HG03521 (cell line): ENCODE measurements at regions not wholly inside any gene's neighbourhood (a gene's known extent, or its start where the extent isn't known, plus 50 kb on each side); places are given as distances from the start of the nearest gene placed in this dataset.
"Not testable (repeated sequence)": the region's sequence is repeated elsewhere in the genome, so short reads cannot be mapped to it uniquely, and the experiment has no call there.

ENCODE experiments used
- ATAC-seq: cut with Tn5 transposase; IDR thresholded peaks from one replicate; pipeline ENCODE4 v1.9.1; 2021; ENCODE audit warnings: mild to moderate bottlenecking, moderate library complexity; ENCODE audit not compliant: unreplicated experiment

- ATAC-seq, result peak; percentile 88
Measured at GRCh38 chr17:30731210-30732132, 93.0 kb downstream of the CRLF3 start.

DNA sequence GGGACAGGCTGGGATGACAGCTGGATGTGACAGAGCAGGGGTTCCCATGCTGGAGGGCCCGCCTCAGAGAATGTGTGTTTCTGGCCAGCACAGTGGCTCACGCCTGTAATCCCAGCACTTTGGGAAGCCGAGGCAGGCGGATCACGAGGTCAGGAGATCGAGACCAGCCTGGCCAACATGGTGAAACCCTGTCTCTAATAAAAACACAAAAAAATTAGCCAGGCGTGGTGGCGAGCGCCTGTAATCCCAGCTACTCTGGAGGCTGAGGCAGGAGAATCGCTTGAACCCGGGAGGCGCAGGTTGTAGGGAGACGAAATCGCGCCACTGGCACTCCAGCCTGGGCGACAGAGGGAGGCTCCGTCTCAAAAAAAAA, 93.7 kb downstream of the CRLF3 start:
- ATAC-seq, result not testable (repeated sequence)

- not testable (repeated sequence) for ATAC-seq
Measured at GRCh38 chr17:30730171-30730836, 94.2 kb downstream of the CRLF3 start.

GRCh38 chr17:30729471-30730170, 94.9 kb downstream of the CRLF3 start:
- not testable (repeated sequence) for ATAC-seq

- not testable (repeated sequence) for ATAC-seq
Measured at GRCh38 chr17:30727517-30727916, 97.0 kb downstream of the CRLF3 start.

- not testable (repeated sequence) for ATAC-seq
Measured at GRCh38 chr17:30726734-30727133, 97.8 kb downstream of the CRLF3 start.

GRCh38 chr17:30726310-30726709, 98.2 kb downstream of the CRLF3 start:
- ATAC-seq, result not testable (repeated sequence)

DNA sequence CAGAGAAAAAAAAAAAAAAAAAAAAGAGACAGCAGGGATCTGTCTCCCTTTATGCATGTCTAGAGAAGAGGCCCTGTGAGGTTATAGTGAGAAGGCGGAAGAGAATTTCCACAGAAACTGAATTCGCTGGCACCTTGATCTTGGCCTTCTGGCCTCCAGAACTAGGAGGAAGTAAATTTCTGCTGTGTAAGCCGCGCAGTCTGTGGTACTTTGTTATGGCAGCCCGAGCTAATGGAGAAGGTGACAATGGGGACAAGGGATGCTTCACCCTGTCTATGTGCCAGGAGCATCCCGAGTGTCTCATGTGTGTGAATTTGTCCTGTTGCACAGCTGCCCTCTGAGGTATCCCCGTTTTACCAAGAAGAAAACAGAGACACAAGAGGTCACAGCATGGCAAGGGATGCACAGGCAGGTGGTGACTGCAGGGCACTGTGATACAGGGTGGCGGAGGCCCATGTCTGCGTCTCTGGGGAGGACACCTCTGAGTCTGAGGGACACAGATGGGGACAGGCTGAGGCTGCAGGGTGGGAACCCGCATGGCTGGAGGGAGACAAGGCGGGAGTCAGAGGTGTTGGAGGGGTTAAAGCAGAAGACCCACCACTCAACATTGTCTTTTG, 100.3 kb downstream of the CRLF3 start:
- not testable (repeated sequence) for ATAC-seq

DNA sequence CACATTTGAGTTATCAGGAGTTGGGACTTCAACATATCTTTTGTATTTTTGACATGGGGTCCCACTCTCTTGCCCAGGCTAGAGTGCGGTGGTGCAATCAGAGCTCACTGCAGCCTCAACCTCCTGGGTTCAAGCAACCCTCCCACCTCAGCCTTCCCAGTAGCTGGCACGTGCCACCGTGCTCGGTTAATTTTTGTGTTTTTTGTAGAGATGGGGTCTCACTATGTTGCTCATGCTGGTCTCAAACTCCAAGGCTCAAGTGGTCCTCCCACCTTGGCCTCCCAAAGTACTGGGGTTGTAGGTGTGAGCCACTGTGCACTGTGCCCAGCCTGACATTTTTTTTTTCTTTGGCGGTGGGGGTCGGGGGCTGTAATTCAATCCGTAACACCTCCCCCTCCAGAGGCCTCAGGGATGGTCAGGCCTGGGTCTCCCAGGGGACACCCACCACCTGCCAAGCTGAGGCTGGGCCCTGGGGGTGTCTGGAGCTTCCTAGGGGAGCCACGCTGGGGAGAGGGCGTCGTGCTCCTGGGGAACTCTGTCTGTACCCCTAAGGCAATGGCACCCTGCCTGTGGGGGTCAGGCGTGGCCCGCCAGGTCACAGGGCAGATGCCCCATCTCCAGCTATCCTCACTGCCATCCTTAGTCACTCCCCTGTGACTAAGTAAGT, 102.2 kb downstream of the CRLF3 start:
- ATAC-seq, result not testable (repeated sequence)

DNA sequence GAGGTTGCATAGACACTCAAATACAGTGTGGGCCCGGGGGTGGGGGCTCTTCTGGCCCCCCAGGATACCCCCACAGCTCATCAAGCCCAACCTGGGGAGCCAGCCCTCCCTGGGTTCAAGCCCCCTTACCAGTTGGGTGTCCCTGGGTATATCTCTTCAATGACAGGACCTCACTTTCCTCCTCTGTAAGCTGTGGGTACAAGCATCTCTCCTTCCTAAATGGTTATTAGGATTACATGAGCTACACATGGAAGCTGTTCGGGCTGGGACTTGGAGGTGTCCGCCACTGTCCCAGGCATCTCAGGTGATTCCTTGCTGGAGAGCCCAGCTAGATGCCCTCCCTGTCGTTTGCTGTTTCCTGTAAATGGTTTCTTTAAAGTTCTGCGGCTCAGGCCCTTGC, 103.5 kb downstream of the CRLF3 start:
- not testable (repeated sequence) for ATAC-seq

GRCh38 chr17:30720013-30720471, 104.5 kb downstream of the CRLF3 start:
- no peak for ATAC-seq

- ATAC-seq, result not testable (repeated sequence)
Measured at GRCh38 chr17:30719131-30719973, 105.1 kb downstream of the CRLF3 start.

DNA sequence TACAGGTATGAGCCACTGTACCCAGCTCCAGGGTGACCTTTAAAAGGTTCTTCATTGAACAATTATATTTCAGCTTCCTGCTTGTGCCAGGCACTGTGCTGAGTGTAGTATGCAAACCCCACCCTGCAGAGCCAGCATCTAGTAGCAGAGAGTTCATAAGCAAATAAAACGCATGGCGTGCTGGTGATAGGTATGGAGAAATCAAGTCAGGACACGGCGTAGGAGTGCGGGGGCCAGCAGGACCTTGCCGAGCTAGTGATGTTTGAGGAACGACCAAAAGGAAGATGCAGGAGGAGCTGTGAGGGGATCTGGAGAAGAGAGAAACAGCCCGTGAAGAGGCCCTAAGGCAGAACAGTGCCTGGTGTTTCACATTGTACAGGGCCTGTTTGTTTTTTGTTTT, 105.8 kb downstream of the CRLF3 start:
- ATAC-seq, result not testable (repeated sequence)

- not testable (repeated sequence) for ATAC-seq
Measured at GRCh38 chr17:30718099-30718447, 106.4 kb downstream of the CRLF3 start.

- no peak for ATAC-seq
Measured at GRCh38 chr17:30717291-30718098, 107.0 kb downstream of the CRLF3 start.

GRCh38 chr17:30716461-30717290, 107.8 kb downstream of the CRLF3 start:
- no peak for ATAC-seq

DNA sequence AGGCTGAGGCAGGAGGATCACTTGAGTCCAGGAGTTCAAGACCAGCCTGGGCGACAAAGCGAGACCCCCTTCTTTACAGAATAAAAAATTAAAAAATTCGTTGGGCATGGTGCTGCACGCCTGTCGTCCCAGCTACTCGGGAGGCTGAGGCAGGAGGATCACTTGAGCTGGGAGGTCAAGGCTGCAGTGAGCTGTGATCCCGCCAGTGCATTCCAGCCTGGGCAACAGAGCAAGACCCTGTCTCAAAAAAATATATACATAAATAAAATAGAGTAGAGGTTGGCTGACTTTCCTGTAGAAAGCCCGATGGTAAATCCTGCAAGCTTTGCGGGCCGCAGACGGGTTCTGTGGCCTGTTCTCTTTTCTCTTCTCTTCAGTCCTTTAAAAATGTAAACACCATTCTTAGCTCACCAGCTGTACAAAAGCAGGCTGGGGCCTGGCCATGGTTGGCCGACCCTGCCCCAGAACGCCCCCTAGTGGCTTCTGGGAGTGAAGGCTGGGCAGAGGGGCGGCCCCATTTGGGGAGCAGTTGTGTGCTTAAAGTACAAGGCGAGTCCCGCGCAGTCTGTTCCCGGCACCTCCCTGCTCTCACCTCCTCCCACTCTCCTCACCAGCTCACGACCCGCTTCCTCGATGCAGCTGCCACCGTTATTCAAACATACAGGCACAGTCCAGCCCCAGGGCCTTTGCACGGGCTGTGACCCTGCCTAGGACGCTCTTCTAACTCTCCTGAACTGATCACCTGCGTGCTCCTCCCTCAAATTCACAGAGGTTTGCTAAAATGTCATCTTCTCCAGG, 109.5 kb downstream of the CRLF3 start:
- ATAC-seq, result not testable (repeated sequence)
